ENCODE measurements at regions not wholly inside any gene's neighbourhood (a gene's known extent, or its start where the extent isn't known, plus 50 kb on each side); places are given as distances from the start of the nearest gene placed in this dataset.

- TF ChIP-seq, protein P1, sequence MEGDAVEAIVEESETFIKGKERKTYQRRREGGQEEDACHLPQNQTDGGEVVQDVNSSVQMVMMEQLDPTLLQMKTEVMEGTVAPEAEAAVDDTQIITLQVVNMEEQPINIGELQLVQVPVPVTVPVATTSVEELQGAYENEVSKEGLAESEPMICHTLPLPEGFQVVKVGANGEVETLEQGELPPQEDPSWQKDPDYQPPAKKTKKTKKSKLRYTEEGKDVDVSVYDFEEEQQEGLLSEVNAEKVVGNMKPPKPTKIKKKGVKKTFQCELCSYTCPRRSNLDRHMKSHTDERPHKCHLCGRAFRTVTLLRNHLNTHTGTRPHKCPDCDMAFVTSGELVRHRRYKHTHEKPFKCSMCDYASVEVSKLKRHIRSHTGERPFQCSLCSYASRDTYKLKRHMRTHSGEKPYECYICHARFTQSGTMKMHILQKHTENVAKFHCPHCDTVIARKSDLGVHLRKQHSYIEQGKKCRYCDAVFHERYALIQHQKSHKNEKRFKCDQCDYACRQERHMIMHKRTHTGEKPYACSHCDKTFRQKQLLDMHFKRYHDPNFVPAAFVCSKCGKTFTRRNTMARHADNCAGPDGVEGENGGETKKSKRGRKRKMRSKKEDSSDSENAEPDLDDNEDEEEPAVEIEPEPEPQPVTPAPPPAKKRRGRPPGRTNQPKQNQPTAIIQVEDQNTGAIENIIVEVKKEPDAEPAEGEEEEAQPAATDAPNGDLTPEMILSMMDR (IDR thresholded peaks at IDR 0.05), result no peak; the same call in 1 of the 2 replicates
- TF ChIP-seq POLR2AphosphoS5 (IDR thresholded peaks at IDR 0.05; ENCODE audit: low read depth, low read length) (no peak), REST (IDR thresholded peaks at IDR 0.05; ENCODE audit: insufficient read depth in 1 of 2, low read depth in 2 of 2, low read length in 1 of 2) (no peak), SIN3A (IDR thresholded peaks at IDR 0.05; ENCODE audit: borderline replicate concordance, insufficient read depth, low read depth, low read length) (no peak)
Measured at GRCh38 chr2:139478165-139478914, 698.1 kb upstream of the NXPH2 start.
